Memory B cell (primary cell): ENCODE measurements at regions not wholly inside any gene's neighbourhood (a gene's known extent, or its start where the extent isn't known, plus 50 kb on each side); places are given as distances from the start of the nearest gene placed in this dataset.

ENCODE experiments used
- ATAC-seq: fragments of 150-1000 bp; cut with Tn5 transposase; 2 replicates; pipeline ENCODE4 v1.10.0; 2021; ENCODE audit warnings: low read depth, mild to moderate bottlenecking, moderate library complexity
- DNase-seq, 2 donors: peaks; one replicate each; pipeline ENCODE4 v3.0.0; 2022; ENCODE audit warnings: low spot score in 2 of 2
- H3K27ac Mint-ChIP-seq: one replicate; pipeline ENCODE4 v1.8.0; 2022; ENCODE audit warnings: mild to moderate bottlenecking, moderate library complexity, mixed read lengths
- H3K27me3 Mint-ChIP-seq: one replicate; pipeline ENCODE4 v1.8.0; 2022; ENCODE audit warnings: mixed read lengths
- H3K36me3 Mint-ChIP-seq: one replicate; pipeline ENCODE4 v1.8.0; 2022; ENCODE audit warnings: mild to moderate bottlenecking, mixed read lengths
- H3K4me1 Mint-ChIP-seq: one replicate; pipeline ENCODE4 v1.8.0; 2022; ENCODE audit warnings: mixed read lengths
- H3K4me3 Mint-ChIP-seq: one replicate; pipeline ENCODE4 v1.8.0; 2022; ENCODE audit warnings: mild to moderate bottlenecking, moderate library complexity, mixed read lengths
- H3K9me3 Mint-ChIP-seq: one replicate; pipeline ENCODE4 v1.8.0; 2022; ENCODE audit warnings: mixed read lengths

DNA sequence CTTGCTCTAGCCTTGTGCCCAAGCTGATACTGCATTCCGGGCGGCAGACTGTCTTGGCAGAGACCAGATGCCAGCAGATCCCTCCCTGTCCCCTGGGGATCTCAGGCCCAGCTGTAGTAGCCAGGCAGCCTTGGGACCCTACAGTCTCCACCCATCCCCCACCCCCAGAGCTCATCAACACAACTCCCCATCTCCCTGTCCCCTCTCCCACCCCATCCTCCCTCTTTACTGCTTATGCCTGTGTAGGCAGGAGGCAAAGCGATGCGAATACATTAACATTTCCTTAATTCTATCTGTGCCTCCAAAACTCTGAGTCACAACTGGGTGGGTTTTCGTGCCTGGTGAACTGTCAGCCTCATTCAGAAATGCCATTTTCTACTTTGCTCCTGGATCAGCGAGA lies 547.6 kb downstream of the BUD13 start:
- H3K4me1 Mint-ChIP-seq, result no peaks in the 10 kb centered on the region
- ATAC-seq, result no peak
- no peak overlapping the region for H3K4me3 Mint-ChIP-seq

DNA sequence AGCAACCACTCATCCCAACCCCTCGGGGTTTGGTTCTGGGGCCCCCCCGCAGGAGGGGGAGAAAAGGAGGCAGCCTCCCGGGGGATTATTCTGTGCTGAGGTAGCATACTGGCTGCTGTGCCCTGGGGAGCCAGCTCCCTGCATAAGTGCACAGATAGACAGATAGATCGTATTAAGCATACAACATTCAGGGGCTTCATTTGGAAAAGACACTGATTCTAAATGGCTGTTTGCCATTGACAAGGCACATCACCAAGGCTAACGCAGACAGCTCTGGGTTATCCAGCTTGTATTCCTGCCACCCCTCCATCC lies 547.9 kb downstream of the BUD13 start:
- Mint-ChIP-seq H3K9me3 (peaks cover 2% of the 10 kb centered on the region), H3K4me1 (no peaks in the 10 kb centered on the region), H3K36me3 (peaks cover 2% of the 10 kb centered on the region), H3K4me3 (no peak overlapping the region), H3K27me3 (peaks cover 10% of the 10 kb centered on the region), H3K27ac (no peak overlapping the region)
- ATAC-seq (no peak), DNase-seq (no peak)

More for the DNA sequence above, 547.6 kb downstream of the BUD13 start:
- Mint-ChIP-seq H3K9me3 (peaks cover 2% of the 10 kb centered on the region), H3K27ac (no peak overlapping the region), H3K36me3 (peaks cover 2% of the 10 kb centered on the region), H3K27me3 (peaks cover 10% of the 10 kb centered on the region)
- DNase-seq, result no peak

- H3K27ac Mint-ChIP-seq, result no peak overlapping the region
- no peak overlapping the region for H3K4me3 Mint-ChIP-seq
- DNase-seq (peak; percentile 15 to 30), ATAC-seq (no peak)
- no peaks in the 10 kb centered on the region for H3K4me1 Mint-ChIP-seq
- H3K9me3 Mint-ChIP-seq, result peaks cover 2% of the 10 kb centered on the region
- H3K27me3 Mint-ChIP-seq, result peaks cover 10% of the 10 kb centered on the region
- peaks cover 2% of the 10 kb centered on the region for H3K36me3 Mint-ChIP-seq
These were observed 548.5 kb downstream of the BUD13 start for GRCh38 chr11:116224154-116224888.

DNA sequence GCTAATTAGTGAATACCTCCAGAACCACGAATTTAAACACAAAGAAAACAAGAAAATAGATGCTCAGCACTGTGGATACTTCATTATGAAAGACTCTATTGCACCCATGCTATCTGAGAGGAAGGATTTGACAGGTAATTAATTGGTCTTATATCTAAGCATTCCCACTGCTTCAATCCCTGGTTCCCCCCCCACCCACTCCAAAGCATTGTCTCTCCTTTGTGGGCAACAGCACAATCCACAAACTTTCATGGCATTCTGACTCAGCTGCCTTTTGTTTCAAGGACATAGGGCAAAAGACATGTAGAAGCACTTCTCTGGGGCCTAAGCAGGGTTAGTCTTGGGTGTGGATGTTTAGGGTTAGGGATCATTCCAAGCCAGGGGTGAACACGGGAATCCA lies 551.4 kb downstream of the BUD13 start:
- H3K9me3 Mint-ChIP-seq, result no peaks in the 10 kb centered on the region
- H3K4me1 Mint-ChIP-seq, result peaks cover 2% of the 10 kb centered on the region
- H3K36me3 Mint-ChIP-seq, result no peaks in the 10 kb centered on the region
- H3K27me3 Mint-ChIP-seq, result peaks cover 2% of the 10 kb centered on the region
- no peak overlapping the region for H3K27ac Mint-ChIP-seq
- no peak overlapping the region for H3K4me3 Mint-ChIP-seq
- no peak for DNase-seq
- ATAC-seq, result no peak

- peaks cover 1% of the 10 kb centered on the region for H3K27me3 Mint-ChIP-seq
- no peaks in the 10 kb centered on the region for H3K9me3 Mint-ChIP-seq
- H3K27ac Mint-ChIP-seq, result no peak overlapping the region
- no peak for DNase-seq
- H3K4me3 Mint-ChIP-seq, result no peak overlapping the region
- H3K36me3 Mint-ChIP-seq, result no peaks in the 10 kb centered on the region
- H3K4me1 Mint-ChIP-seq, result peaks cover 2% of the 10 kb centered on the region
- no peak for ATAC-seq
These were observed 553.6 kb downstream of the BUD13 start for GRCh38 chr11:116219171-116219635.

- Mint-ChIP-seq H3K27ac (no peak overlapping the region), H3K27me3 (peaks cover 1% of the 10 kb centered on the region), H3K9me3 (no peaks in the 10 kb centered on the region), H3K4me1 (peaks cover 2% of the 10 kb centered on the region), H3K36me3 (no peaks in the 10 kb centered on the region), H3K4me3 (no peak overlapping the region)
- DNase-seq (no peak), ATAC-seq (no peak)
These were observed 555.3 kb downstream of the BUD13 start for GRCh38 chr11:116217441-116217840.

- ATAC-seq (no peak), DNase-seq (no peak)
- Mint-ChIP-seq H3K4me1 (peaks cover 2% of the 10 kb centered on the region), H3K9me3 (no peaks in the 10 kb centered on the region), H3K27ac (no peak overlapping the region), H3K36me3 (no peaks in the 10 kb centered on the region), H3K27me3 (peaks cover 2% of the 10 kb centered on the region), H3K4me3 (no peak overlapping the region)
These were observed 555.8 kb downstream of the BUD13 start for GRCh38 chr11:116217006-116217405.

- Mint-ChIP-seq H3K9me3 (no peaks in the 10 kb centered on the region), H3K4me3 (no peak overlapping the region), H3K36me3 (no peaks in the 10 kb centered on the region), H3K4me1 (peaks cover 2% of the 10 kb centered on the region), H3K27me3 (peaks cover 6% of the 10 kb centered on the region), H3K27ac (no peak overlapping the region)
- DNase-seq (no peak), ATAC-seq (no peak)
These were observed 557.2 kb downstream of the BUD13 start for GRCh38 chr11:116215471-116216113.

DNA sequence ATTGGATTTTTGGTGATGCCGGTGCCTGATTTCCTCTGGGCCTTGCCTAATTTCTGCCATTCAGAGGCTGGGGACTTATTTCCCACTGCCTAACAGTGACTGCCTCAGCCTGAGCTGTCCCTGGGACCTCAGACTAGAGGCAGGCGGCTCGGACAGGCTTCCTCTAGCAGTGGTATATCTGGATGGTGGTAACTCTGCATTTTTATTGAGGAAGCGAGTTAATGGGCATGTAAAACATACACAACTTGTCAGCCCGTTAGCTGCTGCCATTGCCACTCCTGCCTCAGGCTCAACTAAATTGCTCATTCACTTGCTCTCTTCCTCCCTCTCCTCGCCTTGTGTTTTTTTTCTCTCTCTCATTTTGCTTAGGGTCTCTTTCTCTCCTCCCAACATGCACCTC lies 561.6 kb downstream of the BUD13 start:
- Mint-ChIP-seq H3K27ac (no peak overlapping the region), H3K4me1 (no peaks in the 10 kb centered on the region), H3K27me3 (peaks cover 7% of the 10 kb centered on the region), H3K4me3 (no peak overlapping the region), H3K9me3 (no peaks in the 10 kb centered on the region), H3K36me3 (no peaks in the 10 kb centered on the region)
- no peak for DNase-seq
- no peak for ATAC-seq

GRCh38 chr11:116210663-116211062 lies 562.1 kb downstream of the BUD13 start:
- ATAC-seq (no peak), DNase-seq (no peak)
- Mint-ChIP-seq H3K27me3 (peaks cover 7% of the 10 kb centered on the region), H3K36me3 (no peaks in the 10 kb centered on the region), H3K9me3 (no peaks in the 10 kb centered on the region), H3K27ac (no peak overlapping the region), H3K4me1 (no peaks in the 10 kb centered on the region), H3K4me3 (no peak overlapping the region)

DNA sequence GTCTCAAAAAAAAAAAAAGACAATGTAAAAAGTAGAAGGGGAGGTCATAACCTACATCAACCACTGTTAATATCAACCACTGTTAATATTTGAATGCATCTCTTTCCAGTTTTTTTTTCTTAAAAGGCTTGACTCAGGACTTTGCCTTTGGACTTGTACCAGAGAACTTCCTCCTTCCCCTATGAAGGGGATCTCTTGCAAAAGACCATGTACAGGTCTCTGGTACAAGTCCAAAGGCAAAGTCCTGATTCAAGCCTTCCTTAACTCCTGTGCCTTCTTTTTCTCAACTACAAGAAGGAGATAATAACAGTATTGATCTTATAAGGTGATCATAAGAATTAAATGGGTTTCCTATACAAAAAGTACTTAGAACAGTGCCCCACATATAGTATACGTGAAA lies 563.5 kb downstream of the BUD13 start:
- Mint-ChIP-seq H3K27ac (no peak overlapping the region), H3K27me3 (peaks cover 9% of the 10 kb centered on the region), H3K36me3 (no peaks in the 10 kb centered on the region), H3K4me3 (no peak overlapping the region), H3K4me1 (no peaks in the 10 kb centered on the region), H3K9me3 (no peaks in the 10 kb centered on the region)
- no peak for DNase-seq
- ATAC-seq, result no peak

- Mint-ChIP-seq H3K27me3 (peaks cover 9% of the 10 kb centered on the region), H3K36me3 (no peaks in the 10 kb centered on the region), H3K4me3 (no peak overlapping the region), H3K27ac (no peak overlapping the region), H3K9me3 (no peaks in the 10 kb centered on the region), H3K4me1 (no peaks in the 10 kb centered on the region)
- no peak for ATAC-seq
- no peak for DNase-seq
These were observed 565.2 kb downstream of the BUD13 start for GRCh38 chr11:116207421-116208141.

- Mint-ChIP-seq H3K4me1 (no peaks in the 10 kb centered on the region), H3K27me3 (peaks cover 9% of the 10 kb centered on the region), H3K4me3 (no peak overlapping the region), H3K36me3 (no peaks in the 10 kb centered on the region), H3K9me3 (no peaks in the 10 kb centered on the region), H3K27ac (no peak overlapping the region)
- ATAC-seq (no peak), DNase-seq (no peak)
These were observed 565.8 kb downstream of the BUD13 start for GRCh38 chr11:116207019-116207418.

- no peaks in the 10 kb centered on the region for H3K4me1 Mint-ChIP-seq
- no peak overlapping the region for H3K4me3 Mint-ChIP-seq
- H3K9me3 Mint-ChIP-seq, result no peaks in the 10 kb centered on the region
- no peak overlapping the region for H3K27ac Mint-ChIP-seq
- no peaks in the 10 kb centered on the region for H3K36me3 Mint-ChIP-seq
- no peak for DNase-seq
- H3K27me3 Mint-ChIP-seq, result peaks cover 7% of the 10 kb centered on the region
- no peak for ATAC-seq
These were observed 569.9 kb downstream of the BUD13 start for GRCh38 chr11:116202922-116203321.
